ENCODE measurements at regions not wholly inside any gene's neighbourhood (a gene's known extent, or its start where the extent isn't known, plus 50 kb on each side); places are given as distances from the start of the nearest gene placed in this dataset.

DNA sequence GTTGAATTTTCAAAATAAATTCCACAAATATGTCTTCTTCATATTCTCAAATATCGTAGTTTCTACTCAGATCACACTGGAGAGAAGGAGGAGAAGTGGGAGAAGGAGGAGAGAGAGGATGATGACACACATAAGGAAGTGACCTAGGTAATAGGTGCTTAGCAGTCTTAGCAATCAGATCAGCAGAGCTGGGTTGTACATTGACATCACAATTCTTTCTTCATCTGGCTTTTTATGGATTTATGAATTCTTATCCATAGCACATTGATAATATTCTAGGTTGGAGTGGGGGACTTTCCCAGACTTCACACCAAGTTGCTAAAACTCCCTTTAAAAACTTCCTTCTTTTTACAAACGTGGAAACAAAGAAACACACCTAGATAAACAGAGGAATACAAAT lies 86.9 kb downstream of the FGF9 start:
- no peak for DNase-seq

GRCh38 chr13:21758441-21758840 lies 87.6 kb downstream of the FGF9 start:
- no peak for DNase-seq

GRCh38 chr13:21759463-21759862 lies 88.6 kb downstream of the FGF9 start:
- DNase-seq = no peak

DNA sequence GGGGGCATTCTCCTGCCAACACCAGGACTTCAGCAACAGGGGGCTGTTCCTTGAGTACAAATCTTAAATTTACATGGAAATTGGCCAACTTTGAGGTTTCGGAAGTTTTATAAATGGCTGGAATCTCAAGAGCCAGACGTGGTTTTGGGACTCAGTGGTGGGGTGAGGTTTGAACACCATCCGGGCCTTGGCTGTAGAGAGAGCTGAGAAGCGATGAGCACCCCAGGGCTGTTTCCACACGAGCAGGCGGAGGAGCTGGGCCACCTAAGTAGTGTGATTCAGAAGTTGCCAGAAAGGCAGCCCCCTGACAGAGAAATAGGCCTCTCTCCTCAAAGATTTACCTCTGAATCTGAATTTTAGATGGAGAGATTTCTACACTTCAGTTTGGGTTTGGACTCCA lies 89.0 kb downstream of the FGF9 start:
- DNase-seq = no peak

- no peak for DNase-seq
Observed at GRCh38 chr13:21761770-21762169, 90.9 kb downstream of the FGF9 start.

DNA sequence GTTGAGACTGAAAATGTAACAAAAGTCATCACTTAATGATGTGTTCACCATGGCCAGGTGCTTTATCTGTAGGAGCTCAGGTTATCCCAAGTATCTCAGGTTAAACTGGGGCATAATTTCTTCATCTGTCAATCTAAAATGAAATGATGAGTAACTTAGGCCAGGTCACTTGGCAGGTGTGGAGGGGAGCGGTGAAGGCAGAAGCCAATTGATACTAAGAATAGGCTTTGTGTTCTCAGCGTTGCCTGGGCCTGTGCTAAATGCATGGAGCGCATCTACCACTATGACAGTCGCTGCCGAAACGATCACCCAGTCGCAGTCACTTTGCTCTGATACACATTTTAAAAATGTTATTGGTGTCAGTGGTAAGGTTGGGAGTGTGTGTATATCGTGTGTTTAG lies 91.6 kb downstream of the FGF9 start:
- DNase-seq = no peak

DNA sequence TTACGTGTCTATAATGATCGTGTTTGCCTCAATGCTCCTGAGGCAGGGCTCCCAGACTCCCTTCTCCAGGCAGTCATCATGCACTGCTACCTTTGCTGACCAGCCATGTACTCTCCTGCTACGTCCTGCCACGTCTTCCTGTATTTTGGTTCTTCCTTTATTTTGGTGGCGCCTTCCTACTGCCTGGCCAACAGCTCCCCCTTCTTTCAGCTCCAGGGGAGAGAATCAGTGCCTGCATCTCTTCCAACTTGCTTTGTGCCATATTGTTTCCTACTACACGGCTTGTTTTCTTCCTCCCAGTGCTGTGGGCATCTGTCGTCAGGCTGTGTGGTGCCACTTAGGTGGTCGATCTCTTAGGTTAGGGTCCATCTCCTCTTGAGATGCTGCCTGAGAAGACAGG lies 96.2 kb downstream of the FGF9 start:
- no peak for DNase-seq

DNA sequence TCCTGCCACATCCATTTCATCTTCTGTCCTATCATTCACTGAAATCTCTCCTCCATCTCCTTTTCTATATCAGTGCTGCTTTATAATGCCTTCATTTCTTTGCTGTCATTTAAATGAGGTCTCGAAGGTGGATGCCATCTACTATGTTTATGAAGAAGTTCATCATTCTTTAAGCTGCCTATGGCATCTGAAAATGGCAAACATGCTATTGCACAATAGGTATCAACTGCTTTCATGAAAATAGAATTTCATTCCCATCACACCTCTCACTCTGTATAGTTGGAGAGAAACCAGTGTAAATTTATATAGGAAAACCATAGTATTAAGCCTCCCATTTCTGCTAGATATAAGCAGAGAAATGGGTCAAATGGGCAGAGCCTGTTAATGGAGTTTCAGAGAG lies 100.2 kb downstream of the FGF9 start:
- no peak for DNase-seq

DNA sequence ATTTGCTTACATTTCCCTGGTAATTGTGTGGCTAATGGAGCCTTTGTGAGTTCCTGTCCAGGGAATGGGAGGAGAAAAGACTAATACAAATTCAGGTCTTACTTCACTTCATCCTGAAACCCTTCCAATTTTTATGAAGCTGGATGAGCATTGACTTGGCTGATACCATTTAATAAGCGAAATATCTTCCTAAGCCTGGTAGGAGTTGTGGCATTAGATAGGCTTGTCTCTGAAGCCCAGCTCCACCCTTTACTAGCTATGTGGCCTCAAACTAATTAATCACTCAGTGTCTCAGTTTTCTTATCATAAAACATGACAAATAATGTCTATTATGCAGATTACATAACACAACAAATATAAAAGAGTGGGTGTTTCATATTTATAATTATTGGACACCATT lies 106.3 kb downstream of the FGF9 start:
- no peak for DNase-seq

DNA sequence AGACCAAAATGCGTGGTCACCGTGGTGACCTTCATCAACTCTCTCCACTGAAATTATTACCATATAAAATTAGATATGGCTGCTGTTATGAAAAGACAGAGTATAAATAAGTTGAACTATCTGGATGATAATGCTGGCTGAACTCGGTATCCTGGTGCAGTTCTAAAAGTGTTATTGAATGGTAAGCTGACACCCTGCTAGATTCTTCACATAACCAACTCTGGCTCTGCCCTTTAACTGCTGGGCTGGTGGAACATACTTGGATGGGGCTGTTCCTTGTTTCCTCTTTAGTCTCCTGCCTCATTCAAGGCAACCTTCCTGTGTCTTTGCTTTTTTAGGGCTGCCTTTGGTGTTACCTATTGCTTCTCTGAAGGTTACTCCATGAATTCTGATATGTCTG lies 106.9 kb downstream of the FGF9 start:
- no peak for DNase-seq

GRCh38 chr13:21782736-21783135 lies 111.9 kb downstream of the FGF9 start:
- no peak for DNase-seq

DNA sequence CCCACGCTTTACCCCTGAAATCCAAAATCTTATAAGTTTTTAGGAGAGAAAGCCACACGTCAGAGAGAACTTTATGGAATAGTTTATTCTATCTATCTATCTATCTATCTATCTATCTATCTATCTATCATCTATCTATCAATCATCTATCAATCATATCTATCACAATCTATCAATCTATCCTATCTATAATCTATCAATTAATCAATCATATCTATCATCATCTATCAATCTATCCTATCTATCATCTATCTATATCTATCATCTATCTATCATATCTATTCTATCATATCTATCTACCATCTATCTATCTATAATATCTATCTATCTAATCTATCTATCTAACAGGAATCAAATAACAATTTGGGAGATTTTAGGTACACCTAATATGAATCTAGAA lies 115.1 kb downstream of the FGF9 start:
- no peak for DNase-seq

DNA sequence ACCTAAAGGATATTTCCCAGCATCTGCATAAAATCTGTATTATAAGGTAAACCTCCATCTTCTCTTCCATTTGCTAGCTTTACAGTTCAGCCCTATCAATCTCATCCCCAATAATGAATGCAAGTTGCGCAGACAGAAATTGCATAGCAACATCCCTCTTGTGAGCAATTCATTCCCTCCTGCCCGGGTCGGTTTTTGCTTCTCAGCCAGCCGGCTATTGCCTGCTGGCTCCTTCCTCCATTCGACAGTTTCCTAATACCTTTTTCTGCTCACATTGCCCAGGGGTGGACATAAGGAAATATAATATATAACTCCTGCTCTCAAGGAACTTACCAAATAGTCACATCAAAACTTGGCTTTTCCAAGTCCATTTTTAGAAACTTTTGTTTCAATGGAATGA lies 125.2 kb downstream of the FGF9 start:
- DNase-seq = no peak

DNA sequence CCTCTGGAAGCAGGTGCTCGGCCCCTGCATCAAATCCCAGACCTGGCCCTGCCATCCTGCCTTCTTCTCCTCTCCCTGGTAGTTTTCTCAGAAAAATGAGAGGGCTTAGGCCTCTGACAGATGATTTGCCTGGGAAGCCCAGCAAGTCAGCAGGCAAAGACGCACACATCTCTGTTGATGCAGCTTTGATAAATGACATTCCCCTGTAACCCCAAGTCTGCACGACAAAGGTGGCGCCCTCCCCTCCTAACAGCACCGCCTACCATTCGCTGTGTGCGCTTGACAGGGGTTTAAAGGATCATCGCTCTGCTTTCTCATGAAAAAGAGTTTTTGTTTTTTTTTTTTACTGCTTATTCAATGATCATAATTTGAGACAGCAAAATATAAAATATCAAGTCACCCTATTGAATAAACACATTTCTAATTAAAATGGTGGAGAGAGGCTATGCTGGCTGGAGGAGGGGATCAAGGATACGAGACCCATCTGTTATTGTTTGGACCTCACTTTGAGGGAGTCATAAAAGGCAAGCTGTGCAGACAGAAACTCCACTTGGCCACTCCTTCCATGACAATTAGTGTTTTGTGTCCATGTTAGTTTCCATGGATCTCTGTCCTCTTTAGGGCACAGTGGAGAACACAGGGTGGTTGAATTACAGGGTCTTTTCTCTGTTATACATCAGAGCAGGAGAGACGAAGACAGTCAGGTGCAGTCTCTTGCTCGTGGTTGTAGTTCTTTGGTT lies 126.1 kb downstream of the FGF9 start:
- no peak for DNase-seq

DNA sequence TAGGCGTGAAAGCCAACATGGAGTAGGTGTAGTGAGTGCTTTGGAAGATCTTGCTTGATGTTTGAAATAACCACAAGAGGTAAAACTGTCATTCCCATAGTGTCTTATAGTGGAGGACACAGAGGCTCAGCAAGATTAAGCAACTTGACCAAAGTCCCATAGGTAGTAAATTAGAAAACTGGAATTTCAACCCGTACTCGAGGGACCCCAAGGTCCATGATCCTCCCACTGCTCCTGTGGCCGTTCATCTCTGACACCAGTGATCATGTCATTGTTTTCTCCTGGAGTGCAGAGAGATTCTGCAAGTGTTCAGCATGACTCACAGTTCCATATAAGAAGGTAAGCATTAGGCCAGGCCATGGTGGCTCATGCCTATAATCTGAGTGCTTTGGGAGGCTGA lies 126.9 kb downstream of the FGF9 start:
- DNase-seq = no peak

DNA sequence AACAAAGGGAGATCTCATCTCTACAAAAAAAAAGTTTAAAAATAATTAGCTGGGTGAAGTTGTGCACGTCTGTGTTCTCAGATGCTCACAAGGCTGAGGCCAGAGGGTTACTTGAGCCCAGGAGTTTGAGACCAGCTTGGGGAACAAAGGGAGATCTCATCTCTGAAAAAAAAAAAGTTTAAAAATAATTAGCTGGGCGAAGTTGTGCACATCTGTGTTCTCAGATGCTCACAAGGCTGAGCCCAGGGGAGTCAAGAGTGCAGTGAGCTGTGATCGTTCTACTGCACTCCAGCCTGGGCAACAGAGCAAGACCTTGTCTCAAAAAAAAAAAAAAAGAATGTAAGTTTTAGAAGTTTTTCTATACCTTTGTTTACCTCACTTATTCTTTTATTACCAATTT lies 127.3 kb downstream of the FGF9 start:
- no peak for DNase-seq

DNA sequence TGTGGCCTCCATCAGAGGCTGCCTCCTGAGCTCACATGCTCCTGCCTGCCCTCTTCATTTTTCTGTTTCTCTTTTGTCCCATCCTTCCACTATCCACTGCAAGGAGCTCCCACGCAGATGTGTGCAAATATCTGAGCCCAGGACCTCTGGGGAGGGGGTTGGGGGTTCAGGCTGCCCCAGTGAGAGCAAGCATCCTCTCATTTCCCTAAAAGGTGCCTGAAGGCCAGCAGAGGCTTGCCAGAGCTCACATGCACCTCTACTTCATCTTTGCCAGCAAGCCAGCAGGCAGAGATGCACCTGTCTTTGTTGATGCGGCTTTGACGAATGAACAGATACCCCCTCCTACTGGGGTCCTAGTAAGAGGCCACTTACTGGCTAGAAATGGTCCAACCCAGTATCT lies 128.8 kb downstream of the FGF9 start:
- no peak for DNase-seq

DNA sequence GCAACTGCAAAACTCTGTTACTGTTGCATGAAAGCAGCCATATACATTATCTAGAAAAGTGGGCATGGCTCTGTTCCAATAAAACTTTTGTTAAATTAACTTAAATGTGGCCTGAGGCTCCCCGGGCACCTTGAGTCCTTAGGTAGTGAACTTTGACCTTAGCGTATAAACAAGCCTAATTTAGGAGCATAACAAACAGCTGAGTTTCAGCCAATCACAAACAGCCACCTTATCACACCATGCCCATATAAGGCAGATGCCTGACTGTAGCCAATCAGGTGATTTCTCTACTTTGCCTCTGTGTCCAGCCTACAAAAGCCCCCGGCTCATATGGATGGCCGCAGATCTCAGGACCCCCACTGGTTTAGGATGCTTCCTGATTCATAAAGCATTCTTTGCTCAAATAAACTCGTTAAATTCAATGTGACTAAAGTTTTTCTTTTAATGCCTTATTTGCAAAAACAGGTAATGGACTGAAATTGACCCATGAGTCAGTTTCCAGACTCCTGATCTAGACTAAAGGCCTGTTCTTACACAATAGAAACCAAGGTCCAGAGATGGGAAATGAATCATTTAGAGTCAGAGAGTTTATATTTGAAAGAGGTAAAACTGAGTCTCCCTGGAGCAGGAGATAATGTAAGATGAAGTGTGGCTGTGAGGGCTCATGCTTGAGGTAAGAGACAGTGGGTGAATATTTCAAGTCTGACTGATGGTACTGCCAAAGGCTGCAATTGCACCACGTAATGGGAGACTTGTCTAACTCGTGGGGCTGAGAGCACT lies 130.2 kb downstream of the FGF9 start:
- DNase-seq = no peak

DNA sequence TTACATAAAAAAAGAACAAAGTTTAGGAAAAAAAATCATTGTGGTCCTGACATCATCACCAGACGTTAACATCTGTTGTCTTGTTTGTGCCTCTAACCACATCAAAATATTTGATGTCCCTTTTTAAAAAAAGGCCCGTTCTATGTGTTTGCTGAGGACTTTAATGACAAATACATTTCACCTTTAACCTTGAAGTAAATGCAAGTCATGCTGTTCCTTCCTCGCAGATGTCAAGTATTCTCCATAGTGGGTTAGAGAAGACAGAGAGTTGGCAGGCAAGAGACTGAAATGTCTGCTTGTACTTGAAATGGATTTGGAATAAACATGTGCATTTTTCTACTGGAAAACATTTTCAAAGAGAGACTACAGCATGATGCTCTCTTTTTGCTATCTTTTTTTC lies 134.9 kb downstream of the FGF9 start:
- no peak for DNase-seq

DNA sequence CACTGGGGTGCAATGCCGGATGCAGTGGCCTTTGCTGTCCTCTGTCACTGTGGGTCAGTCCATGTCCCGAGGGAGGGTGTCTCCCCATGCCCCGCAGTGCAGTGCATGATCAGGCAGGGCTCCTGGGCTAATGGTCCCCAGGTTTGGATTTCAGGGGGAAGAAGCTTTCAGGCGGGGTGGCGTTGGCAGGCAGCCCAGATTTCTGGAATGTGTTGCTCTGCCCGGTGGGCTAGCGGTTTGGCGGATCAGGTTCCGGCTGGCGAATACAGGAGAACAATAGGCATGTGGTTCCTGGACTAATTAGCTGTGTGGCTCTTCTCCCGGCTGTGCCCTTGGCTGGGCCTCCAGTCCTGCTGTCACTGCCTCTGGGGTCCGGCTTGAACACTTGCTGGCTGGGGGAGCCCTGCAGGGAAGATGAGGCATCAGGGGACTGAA lies 141.3 kb downstream of the FGF9 start:
- DNase-seq = peak; percentile 4

- DNase-seq = no peak
Observed at GRCh38 chr13:21813110-21813509, 142.2 kb downstream of the FGF9 start.

GRCh38 chr13:21813844-21814243 lies 143.0 kb downstream of the FGF9 start:
- DNase-seq = no peak

- DNase-seq = no peak
Observed at GRCh38 chr13:21814604-21815003, 143.7 kb downstream of the FGF9 start.

DNA sequence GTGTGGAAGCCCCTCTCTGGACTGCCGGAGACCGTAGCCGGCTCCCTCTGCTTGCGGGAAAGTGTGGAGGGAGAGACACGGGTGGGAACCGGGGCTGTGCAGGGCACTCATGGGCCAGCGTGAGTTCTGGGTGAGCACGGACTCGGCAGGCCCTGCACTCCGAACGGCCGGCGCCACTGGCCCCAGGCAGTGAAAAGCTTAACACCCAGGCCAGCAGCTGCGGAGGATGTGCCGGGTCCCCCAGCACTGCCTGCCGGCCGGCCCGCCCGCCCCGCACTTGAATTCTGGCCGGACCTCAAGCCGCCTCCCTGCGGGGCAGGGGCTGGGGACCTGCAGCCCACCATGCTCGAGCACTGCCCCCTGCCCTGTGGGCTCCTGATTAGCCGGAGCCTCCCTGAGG lies 147.0 kb downstream of the FGF9 start:
- no peak for DNase-seq
